SU-DHL-6 (cell line): ENCODE measurements at regions not wholly inside any gene's neighbourhood (a gene's known extent, or its start where the extent isn't known, plus 50 kb on each side); places are given as distances from the start of the nearest gene placed in this dataset.

ENCODE experiments used
- CTCF ChIP-seq: fragments of 200-600 bp; sonication (generic); IDR thresholded peaks from one replicate; pipeline ENCODE4 v1.5.1; 2017; ENCODE audit warnings: antibody characterized with exemption, mild to moderate bottlenecking, low read length, moderate library complexity; ENCODE audit not compliant: insufficient read depth, poor library complexity, severe bottlenecking
- EZH2phosphoT487 ChIP-seq: fragments of 200-600 bp; sonication (generic), shearing (Covaris generic); conservative IDR thresholded peaks from 2 replicates; pipeline ENCODE4 v1.6.1; 2018; ENCODE audit warnings: mild to moderate bottlenecking, antibody characterized with exemption, low read length, moderate library complexity, mixed read lengths

GRCh38 chr4:62543002-62543401 lies 1342.9 kb downstream of the ADGRL3 start:
- TF ChIP-seq CTCF, result no peak
- TF ChIP-seq EZH2phosphoT487, result no peak
